ENCODE measurements at regions not wholly inside any gene's neighbourhood (a gene's known extent, or its start where the extent isn't known, plus 50 kb on each side); places are given as distances from the start of the nearest gene placed in this dataset.
A peak's percentile ranks its signal among the peaks of the same experiment; 100 is the strongest.

DNA sequence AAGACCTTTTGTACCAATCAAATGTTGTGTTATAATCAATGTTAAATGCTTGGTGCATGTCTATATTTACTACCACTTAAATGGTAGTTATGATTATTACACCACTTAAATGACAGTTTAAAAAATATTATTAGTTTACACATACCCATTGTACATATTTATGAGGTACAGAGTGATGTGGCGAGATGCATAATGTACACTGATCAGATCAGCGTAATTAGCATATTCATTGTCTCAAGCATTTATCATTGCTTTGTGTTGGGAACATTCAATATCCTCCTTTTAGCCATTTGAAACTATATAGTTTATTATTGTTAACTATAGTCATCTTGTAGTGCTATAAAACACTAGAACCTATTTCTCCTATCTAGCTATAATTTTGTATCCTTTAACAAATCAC is 434.4 kb upstream of the ACTBL2 start:
- Histone ChIP-seq H3K27ac (no peak overlapping the region), H3K27me3 (no peaks in the 10 kb centered on the region), H3K4me1 (no peaks in the 10 kb centered on the region), H3K36me3 (no peaks in the 10 kb centered on the region), H3K4me3 (no peak overlapping the region), H3K9me3 (no peaks in the 10 kb centered on the region)
- 48 to 51% (median 50%) methylated on average over 2 of the region's 2 CpGs for WGBS, 4 donors
- intact Hi-C loops (cut with DNase I): no loop called here
- no peak for ATAC-seq
- no peak for TF ChIP-seq POLR2A (IDR thresholded peaks at IDR 0.05)
- TF ChIP-seq, protein P1, sequence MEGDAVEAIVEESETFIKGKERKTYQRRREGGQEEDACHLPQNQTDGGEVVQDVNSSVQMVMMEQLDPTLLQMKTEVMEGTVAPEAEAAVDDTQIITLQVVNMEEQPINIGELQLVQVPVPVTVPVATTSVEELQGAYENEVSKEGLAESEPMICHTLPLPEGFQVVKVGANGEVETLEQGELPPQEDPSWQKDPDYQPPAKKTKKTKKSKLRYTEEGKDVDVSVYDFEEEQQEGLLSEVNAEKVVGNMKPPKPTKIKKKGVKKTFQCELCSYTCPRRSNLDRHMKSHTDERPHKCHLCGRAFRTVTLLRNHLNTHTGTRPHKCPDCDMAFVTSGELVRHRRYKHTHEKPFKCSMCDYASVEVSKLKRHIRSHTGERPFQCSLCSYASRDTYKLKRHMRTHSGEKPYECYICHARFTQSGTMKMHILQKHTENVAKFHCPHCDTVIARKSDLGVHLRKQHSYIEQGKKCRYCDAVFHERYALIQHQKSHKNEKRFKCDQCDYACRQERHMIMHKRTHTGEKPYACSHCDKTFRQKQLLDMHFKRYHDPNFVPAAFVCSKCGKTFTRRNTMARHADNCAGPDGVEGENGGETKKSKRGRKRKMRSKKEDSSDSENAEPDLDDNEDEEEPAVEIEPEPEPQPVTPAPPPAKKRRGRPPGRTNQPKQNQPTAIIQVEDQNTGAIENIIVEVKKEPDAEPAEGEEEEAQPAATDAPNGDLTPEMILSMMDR (IDR thresholded peaks at IDR 0.05): no peak
- DNase-seq: no peak

DNA sequence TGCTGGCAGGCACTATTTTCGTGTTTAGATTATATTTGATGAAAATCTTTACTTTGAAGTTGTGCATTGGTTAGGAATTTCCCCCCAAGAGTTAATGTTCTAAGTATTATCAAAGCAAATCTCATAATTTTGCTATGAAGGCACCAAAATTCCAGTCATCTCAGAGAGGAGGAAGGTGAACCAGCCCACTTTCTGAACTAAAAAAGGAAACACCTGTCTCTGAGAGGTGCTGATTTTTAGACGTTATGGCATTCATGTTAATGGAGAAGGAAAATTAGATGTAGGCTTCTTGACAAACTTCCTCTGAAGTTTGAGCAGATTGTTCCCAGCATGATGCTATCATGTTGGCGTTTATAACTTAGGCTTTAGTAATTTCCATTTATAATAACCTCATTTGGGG is 432.9 kb upstream of the ACTBL2 start:
- Histone ChIP-seq H3K4me1 (no peaks in the 10 kb centered on the region), H3K36me3 (no peaks in the 10 kb centered on the region), H3K4me3 (no peak overlapping the region), H3K9me3 (no peaks in the 10 kb centered on the region), H3K27ac (no peak overlapping the region), H3K27me3 (no peaks in the 10 kb centered on the region)
- 48 to 59% (median 55%) methylated on average over 3 of the region's 3 CpGs for WGBS, 4 donors
- DNase-seq (no peak), ATAC-seq (no peak)
- intact Hi-C loops (cut with DNase I): no loop called here
- TF ChIP-seq, protein P1 (IDR thresholded peaks at IDR 0.05): no peak
- no peak for TF ChIP-seq POLR2A (IDR thresholded peaks at IDR 0.05)

DNA sequence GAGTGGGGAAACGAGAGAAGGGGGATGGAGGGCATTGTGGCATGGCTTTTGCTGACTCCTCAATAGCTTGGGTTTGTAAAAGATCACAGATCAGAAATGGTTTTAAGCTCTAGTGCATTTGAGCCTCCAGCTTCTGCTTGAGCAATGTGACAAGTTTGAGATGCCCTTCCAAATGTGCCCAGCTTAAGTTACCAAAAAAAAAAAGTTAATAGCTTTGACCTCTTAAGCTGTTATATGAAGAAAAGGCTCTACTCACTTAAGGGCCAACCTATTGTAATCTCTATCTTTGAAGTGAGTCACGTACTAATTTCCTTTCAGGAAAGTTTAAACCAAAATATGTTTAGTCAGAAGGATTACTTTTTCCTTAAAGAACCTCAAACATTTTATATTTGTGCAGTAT is 428.8 kb upstream of the ACTBL2 start:
- WGBS, 4 donors: 69 to 80% (median 76%) methylated on average over 2 of the region's 2 CpGs
- no peak overlapping the region for H3K4me3 ChIP-seq

DNA sequence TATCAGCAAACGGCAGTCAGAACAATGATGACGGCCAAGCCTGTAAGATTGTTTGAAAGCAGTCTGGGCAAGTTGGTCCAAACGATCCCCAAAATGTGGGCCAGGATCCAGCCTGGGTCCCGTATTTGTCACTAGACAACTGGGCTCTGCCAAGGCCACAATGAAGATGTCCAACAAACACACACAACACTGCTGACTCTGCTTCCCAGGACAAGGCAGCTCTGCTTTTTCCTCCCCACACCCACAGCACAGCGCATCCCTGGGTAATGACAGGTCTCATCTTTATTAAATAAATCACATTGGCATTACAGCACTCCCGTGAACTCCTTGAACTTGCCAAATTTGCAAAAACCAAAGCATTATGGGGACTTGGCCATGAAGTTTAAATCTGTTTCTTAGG is 424.1 kb upstream of the ACTBL2 start:
- DNase-seq: peak in 2 of 5 donors; percentile 29 to 50
- peak in 1 of 4 donors; percentile 61 for ATAC-seq
- Histone ChIP-seq H3K9me3 (no peaks in the 10 kb centered on the region), H3K27me3 (no peaks in the 10 kb centered on the region), H3K36me3 (no peaks in the 10 kb centered on the region), H3K4me3 (no peak overlapping the region), H3K27ac (no peak overlapping the region), H3K4me1 (peaks cover 0 to 16% (median 0%) of the 10 kb centered on the region in 12 donors)
- WGBS, 4 donors: 86 to 91% (median 89%) methylated on average over 6 of the region's 6 CpGs
- no peak for TF ChIP-seq POLR2A (IDR thresholded peaks at IDR 0.05)
- TF ChIP-seq, protein P1 (IDR thresholded peaks at IDR 0.05): no peak
- intact Hi-C loops (cut with DNase I): no loop called here

More for the DNA sequence above, 428.8 kb upstream of the ACTBL2 start:
- Histone ChIP-seq H3K4me1 (no peaks in the 10 kb centered on the region), H3K36me3 (no peaks in the 10 kb centered on the region), H3K9me3 (no peaks in the 10 kb centered on the region), H3K27me3 (no peaks in the 10 kb centered on the region), H3K27ac (no peak overlapping the region)
- no peak for TF ChIP-seq POLR2A (IDR thresholded peaks at IDR 0.05)
- TF ChIP-seq, protein P1 (IDR thresholded peaks at IDR 0.05): no peak
- intact Hi-C loops (cut with DNase I): no loop called here
- DNase-seq: no peak
- ATAC-seq: no peak
